Breast epithelium (tissue), 3 donors: ENCODE measurements at regions not wholly inside any gene's neighbourhood (a gene's known extent, or its start where the extent isn't known, plus 50 kb on each side); places are given as distances from the start of the nearest gene placed in this dataset.

Source experiments
- CTCF ChIP-seq, 3 donors: fragments of 450-650 bp; IDR thresholded peaks; one replicate each; pipeline ENCODE4 v1.5.1; 2016 to 2017; ENCODE audit warnings: antibody characterized with exemption in 3 of 3, mild to moderate bottlenecking in 3 of 3, moderate library complexity in 3 of 3
- POLR2AphosphoS5 ChIP-seq, 3 donors: sonication (generic); formaldehyde crosslinking; IDR thresholded peaks; one replicate each; pipeline ENCODE4 v1.6.1; 2017; ENCODE audit warnings: antibody characterized with exemption in 3 of 3

DNA sequence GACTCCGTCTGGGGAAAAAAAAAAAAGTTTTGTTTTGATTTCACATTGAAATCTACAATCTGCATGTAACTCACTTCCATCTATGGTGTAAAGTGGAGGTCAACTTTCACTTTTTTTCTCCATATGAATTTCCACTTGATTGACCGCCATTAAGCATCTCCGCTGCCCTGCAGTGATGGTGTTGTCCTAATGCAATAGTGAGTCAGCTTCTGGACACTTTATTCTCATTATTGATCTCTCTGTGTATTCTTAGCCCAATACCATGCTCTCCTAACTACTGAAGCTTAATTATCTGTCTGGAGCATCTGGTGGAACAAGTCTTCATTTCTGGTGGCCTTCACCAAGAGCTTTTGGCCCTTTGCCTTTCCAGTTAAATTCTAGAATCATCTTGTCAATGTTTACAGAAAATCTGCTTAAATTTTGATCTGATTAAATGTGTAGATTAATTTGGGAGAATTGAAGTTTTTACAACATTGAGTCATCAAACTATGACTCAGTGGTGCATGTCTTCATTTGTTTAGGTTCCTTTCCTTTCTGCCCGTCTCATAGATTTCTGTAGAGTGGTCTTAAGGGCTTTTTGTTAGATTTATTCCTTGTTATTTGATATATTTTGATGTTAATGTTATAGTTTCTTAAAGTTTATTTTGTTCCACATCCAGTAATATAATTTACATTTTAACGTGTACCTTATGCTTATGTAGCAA, 181.5 kb downstream of the PRDM2 start:
- TF ChIP-seq CTCF (IDR thresholded peaks at IDR 0.05) (no peak), POLR2AphosphoS5 (IDR thresholded peaks at IDR 0.05) (no peak)
